ENCODE measurements at regions not wholly inside any gene's neighbourhood (a gene's known extent, or its start where the extent isn't known, plus 50 kb on each side); places are given as distances from the start of the nearest gene placed in this dataset.
A peak's percentile ranks its signal among the peaks of the same experiment; 100 is the strongest.

- no peaks in the 10 kb centered on the region for H3K9me3 ChIP-seq
- H3K36me3 ChIP-seq = no peaks in the 10 kb centered on the region
- in situ Hi-C loops (cut with MboI; ENCODE audit: low pct_ligation_motif_present in 1 of 4, low pct_unique_long_range_greater_than_20kb in 1 of 4, low sequenced_read_pairs in 3 of 4) = loop anchor here in 1 of 4 donors (10.0 kb wide), 1 partner anchor 101 kb away; no protein-coding TSS in a partner anchor
- H3K4me3 ChIP-seq = no peak overlapping the region
- intact Hi-C loops (cut with DNase I; ENCODE audit: low total_unique reads) = loop anchor here (5.0 kb wide), 1 partner anchor 473 kb away; no protein-coding TSS in a partner anchor
- no peak overlapping the region for H3K27ac ChIP-seq
- 61 to 100% methylated on average over 1 to 12 of the region's 13 CpGs for WGBS, 2 donors (ENCODE audit: low coverage in 1 of 2)
- no peaks in the 10 kb centered on the region for H3K27me3 ChIP-seq
- no peak for TF ChIP-seq CTCF (IDR thresholded peaks at IDR 0.05)
- no peak for TF ChIP-seq POLR2AphosphoS5 (IDR thresholded peaks at IDR 0.05)
- no peak for TF ChIP-seq POLR2A (IDR thresholded peaks at IDR 0.05)
- no peak for TF ChIP-seq EP300 (IDR thresholded peaks at IDR 0.05; ENCODE audit: low read depth)
- H3K4me1 ChIP-seq = peaks cover 0 to 8% (median 0%) of the 10 kb centered on the region in 4 donors
- no peak for DNase-seq
Observed at GRCh38 chr16:5504064-5504781, 406.6 kb upstream of the EEF2KMT start.

- H3K36me3 ChIP-seq = no peaks in the 10 kb centered on the region
- H3K4me1 ChIP-seq = peaks cover 0 to 3% (median 0%) of the 10 kb centered on the region in 4 donors
- no peaks in the 10 kb centered on the region for H3K27me3 ChIP-seq
- no peak for DNase-seq
- no peak overlapping the region for H3K27ac ChIP-seq
- WGBS, 2 donors (ENCODE audit: low coverage in 1 of 2) = 79 to 95% methylated on average over 3 to 6 of the region's 6 CpGs
- intact Hi-C loops (cut with DNase I; ENCODE audit: low total_unique reads) (loop anchor here (5.0 kb wide), 1 partner anchor 474 kb away; no protein-coding TSS in a partner anchor), in situ Hi-C loops (cut with MboI; ENCODE audit: low pct_ligation_motif_present in 1 of 4, low pct_unique_long_range_greater_than_20kb in 1 of 4, low sequenced_read_pairs in 3 of 4) (loop anchor here in 1 of 4 donors (10.0 kb wide), 1 partner anchor 102 kb away; no protein-coding TSS in a partner anchor)
- TF ChIP-seq EP300 (IDR thresholded peaks at IDR 0.05; ENCODE audit: low read depth) = no peak
- no peak for TF ChIP-seq POLR2AphosphoS5 (IDR thresholded peaks at IDR 0.05)
- no peak for TF ChIP-seq POLR2A (IDR thresholded peaks at IDR 0.05)
- no peak for TF ChIP-seq CTCF (IDR thresholded peaks at IDR 0.05)
- no peaks in the 10 kb centered on the region for H3K9me3 ChIP-seq
- no peak overlapping the region for H3K4me3 ChIP-seq
Observed at GRCh38 chr16:5502944-5503343, 405.3 kb upstream of the EEF2KMT start.

GRCh38 chr16:5502467-5502869 is 404.9 kb upstream of the EEF2KMT start:
- 46% methylated on average over 7 of the region's 7 CpGs; no CpG with 5 or more reads in 1 of the 2 donors for WGBS, 2 donors (ENCODE audit: low coverage in 1 of 2)
- H3K9me3 ChIP-seq = no peaks in the 10 kb centered on the region
- peak; percentile 10 for DNase-seq
- intact Hi-C loops (cut with DNase I; ENCODE audit: low total_unique reads) = loop anchor here (5.0 kb wide), 1 partner anchor 475 kb away; no protein-coding TSS in a partner anchor
- H3K36me3 ChIP-seq = no peaks in the 10 kb centered on the region
- H3K4me3 ChIP-seq = no peak overlapping the region
- H3K27ac ChIP-seq = no peak overlapping the region
- H3K27me3 ChIP-seq = no peaks in the 10 kb centered on the region
- in situ Hi-C loops (cut with MboI; ENCODE audit: low pct_ligation_motif_present in 1 of 4, low pct_unique_long_range_greater_than_20kb in 1 of 4, low sequenced_read_pairs in 3 of 4) = loop anchor here in 1 of 4 donors (10.0 kb wide), 1 partner anchor 102 kb away; no protein-coding TSS in a partner anchor
- TF ChIP-seq CTCF (IDR thresholded peaks at IDR 0.05) (peak in 4 of 5 experiments; percentile 28 to 50 (median 40)), EP300 (IDR thresholded peaks at IDR 0.05; ENCODE audit: low read depth) (no peak)
- H3K4me1 ChIP-seq = no peaks in the 10 kb centered on the region

- no peak for DNase-seq
Observed at GRCh38 chr16:5500526-5500925, 402.9 kb upstream of the EEF2KMT start.

More at GRCh38 chr16:5500526-5500925, 402.9 kb upstream of the EEF2KMT start:
- in situ Hi-C loops (cut with MboI; ENCODE audit: low pct_ligation_motif_present in 1 of 4, low pct_unique_long_range_greater_than_20kb in 1 of 4, low sequenced_read_pairs in 3 of 4) = loop anchor here in 1 of 4 donors (10.0 kb wide), 1 partner anchor 104 kb away; no protein-coding TSS in a partner anchor
- Histone ChIP-seq H3K9me3 (no peaks in the 10 kb centered on the region), H3K4me3 (no peak overlapping the region), H3K4me1 (no peaks in the 10 kb centered on the region), H3K36me3 (no peaks in the 10 kb centered on the region), H3K27ac (no peak overlapping the region), H3K27me3 (no peaks in the 10 kb centered on the region)
- TF ChIP-seq EP300 (IDR thresholded peaks at IDR 0.05; ENCODE audit: low read depth) (no peak), POLR2A (IDR thresholded peaks at IDR 0.05) (no peak), CTCF (IDR thresholded peaks at IDR 0.05) (no peak), POLR2AphosphoS5 (IDR thresholded peaks at IDR 0.05) (no peak)
- intact Hi-C loops (cut with DNase I; ENCODE audit: low total_unique reads) = loop anchor here (5.0 kb wide), 1 partner anchor 477 kb away; no protein-coding TSS in a partner anchor
- WGBS, 2 donors (ENCODE audit: low coverage in 1 of 2) = 77 to 88% methylated on average over 3 of the region's 3 CpGs

Data from transverse colon (tissue), 4 donors.